Calu3 (cell line): ENCODE measurements at regions not wholly inside any gene's neighbourhood (a gene's known extent, or its start where the extent isn't known, plus 50 kb on each side); places are given as distances from the start of the nearest gene placed in this dataset.

Source experiments
- BruUV-seq: library from RNA; stranded (reverse); fragments of 400-500 nt; replicated peaks from 2 replicates; lab custom pipeline; 2021; lab: Mats Ljungman, UMichigan
- CTCF ChIA-PET: fragments of 300-600 bp; sonication (Branson Sonifier 250); formaldehyde crosslinking; loops from one replicate; lab custom pipeline; 2022; ENCODE audit warnings: antibody characterized with exemption; lab: Charles Lee
- DNase-seq: peaks from one replicate; pipeline ENCODE4 v3.0.0; 2022
- H3K27ac Mint-ChIP-seq: one replicate; pipeline ENCODE4 v1.8.0; 2022; ENCODE audit warnings: mixed read lengths; ENCODE audit not compliant: unreplicated experiment
- H3K27me3 Mint-ChIP-seq: one replicate; pipeline ENCODE4 v1.8.0; 2022; ENCODE audit warnings: mixed read lengths; ENCODE audit not compliant: unreplicated experiment
- H3K36me3 Mint-ChIP-seq: one replicate; pipeline ENCODE4 v1.8.0; 2022; ENCODE audit warnings: mild to moderate bottlenecking, moderate library complexity, mixed read lengths; ENCODE audit not compliant: insufficient read depth, unreplicated experiment
- H3K4me1 Mint-ChIP-seq: one replicate; pipeline ENCODE4 v1.8.0; 2022; ENCODE audit warnings: mild to moderate bottlenecking, low read depth, mixed read lengths; ENCODE audit not compliant: unreplicated experiment
- H3K4me3 Mint-ChIP-seq: one replicate; pipeline ENCODE4 v1.8.0; 2022; ENCODE audit warnings: mild to moderate bottlenecking, low read depth, moderate library complexity, mixed read lengths; ENCODE audit not compliant: unreplicated experiment
- H3K9me3 Mint-ChIP-seq: one replicate; pipeline ENCODE4 v1.8.0; 2022; ENCODE audit warnings: low read depth, mixed read lengths; ENCODE audit not compliant: unreplicated experiment
- intact Hi-C: fragments of 100-400 bp; cut with micrococcal nuclease; formaldehyde crosslinking; loops from one replicate; pipeline ENCODE4 v1.10.0; 2022; ENCODE audit not compliant: unreplicated experiment
- TF ChIP-seq, protein P1 (sequence below): fragments of 200-600 bp; IDR thresholded peaks from one replicate; pipeline ENCODE4 v1.8.0; 2022; ENCODE audit warnings: antibody characterized with exemption; ENCODE audit not compliant: unreplicated experiment

DNA sequence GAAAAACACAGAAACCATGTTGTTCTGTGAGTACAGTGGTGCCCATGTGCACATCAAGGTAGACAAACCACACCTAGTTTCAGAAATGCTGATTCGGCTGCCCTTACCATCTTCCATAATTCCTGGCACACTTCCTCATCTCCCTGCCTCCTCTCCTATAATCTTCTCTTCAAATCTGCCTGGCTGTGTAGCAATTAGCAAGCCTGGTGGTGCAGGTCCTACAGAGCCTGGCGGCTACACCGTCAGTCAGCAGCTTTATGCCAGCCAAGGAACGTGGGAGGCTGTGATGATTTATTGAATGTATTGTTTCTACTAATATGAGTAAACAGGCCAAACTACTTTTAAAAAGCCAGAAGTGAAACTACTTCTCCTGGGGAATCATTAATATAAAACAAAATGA is 106.8 kb downstream of the SEMA6D start:
- Mint-ChIP-seq H3K4me3 (no peak overlapping the region), H3K27ac (no peak overlapping the region), H3K9me3 (peaks cover 4% of the 10 kb centered on the region), H3K27me3 (no peaks in the 10 kb centered on the region), H3K4me1 (no peaks in the 10 kb centered on the region), H3K36me3 (no peaks in the 10 kb centered on the region)
- no TSS peak for BruUV-seq
- CTCF ChIA-PET: no interaction called here
- intact Hi-C loops: no loop called here
- DNase-seq: no peak
- TF ChIP-seq, protein P1, sequence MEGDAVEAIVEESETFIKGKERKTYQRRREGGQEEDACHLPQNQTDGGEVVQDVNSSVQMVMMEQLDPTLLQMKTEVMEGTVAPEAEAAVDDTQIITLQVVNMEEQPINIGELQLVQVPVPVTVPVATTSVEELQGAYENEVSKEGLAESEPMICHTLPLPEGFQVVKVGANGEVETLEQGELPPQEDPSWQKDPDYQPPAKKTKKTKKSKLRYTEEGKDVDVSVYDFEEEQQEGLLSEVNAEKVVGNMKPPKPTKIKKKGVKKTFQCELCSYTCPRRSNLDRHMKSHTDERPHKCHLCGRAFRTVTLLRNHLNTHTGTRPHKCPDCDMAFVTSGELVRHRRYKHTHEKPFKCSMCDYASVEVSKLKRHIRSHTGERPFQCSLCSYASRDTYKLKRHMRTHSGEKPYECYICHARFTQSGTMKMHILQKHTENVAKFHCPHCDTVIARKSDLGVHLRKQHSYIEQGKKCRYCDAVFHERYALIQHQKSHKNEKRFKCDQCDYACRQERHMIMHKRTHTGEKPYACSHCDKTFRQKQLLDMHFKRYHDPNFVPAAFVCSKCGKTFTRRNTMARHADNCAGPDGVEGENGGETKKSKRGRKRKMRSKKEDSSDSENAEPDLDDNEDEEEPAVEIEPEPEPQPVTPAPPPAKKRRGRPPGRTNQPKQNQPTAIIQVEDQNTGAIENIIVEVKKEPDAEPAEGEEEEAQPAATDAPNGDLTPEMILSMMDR: no peak

DNA sequence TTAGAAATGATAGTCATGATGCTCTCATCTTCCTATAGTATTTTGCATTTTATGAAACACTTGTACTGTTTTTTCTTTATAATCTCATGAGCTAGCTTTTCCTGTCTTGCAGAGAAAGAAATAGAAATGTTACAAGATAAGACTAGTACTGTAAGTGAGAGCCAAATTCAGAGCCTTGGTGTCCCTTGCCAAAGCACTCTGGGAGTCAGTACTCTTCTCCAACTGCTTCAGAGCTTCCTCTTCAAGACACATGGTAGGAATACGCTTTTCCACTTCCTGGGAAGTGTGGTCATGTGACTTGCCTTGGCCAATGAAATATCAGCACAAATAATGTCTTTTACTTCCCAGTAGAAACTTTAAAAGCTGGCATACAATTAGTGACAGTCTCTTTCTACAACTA is 112.4 kb downstream of the SEMA6D start:
- H3K9me3 Mint-ChIP-seq: peaks cover 13% of the 10 kb centered on the region
- no peaks in the 10 kb centered on the region for H3K36me3 Mint-ChIP-seq
- H3K4me3 Mint-ChIP-seq: no peak overlapping the region
- TF ChIP-seq, protein P1: no peak
- no peak for DNase-seq
- no TSS peak for BruUV-seq
- CTCF ChIA-PET: no interaction called here
- no peaks in the 10 kb centered on the region for H3K27me3 Mint-ChIP-seq
- intact Hi-C loops: no loop called here
- no peak overlapping the region for H3K27ac Mint-ChIP-seq
- no peaks in the 10 kb centered on the region for H3K4me1 Mint-ChIP-seq

DNA sequence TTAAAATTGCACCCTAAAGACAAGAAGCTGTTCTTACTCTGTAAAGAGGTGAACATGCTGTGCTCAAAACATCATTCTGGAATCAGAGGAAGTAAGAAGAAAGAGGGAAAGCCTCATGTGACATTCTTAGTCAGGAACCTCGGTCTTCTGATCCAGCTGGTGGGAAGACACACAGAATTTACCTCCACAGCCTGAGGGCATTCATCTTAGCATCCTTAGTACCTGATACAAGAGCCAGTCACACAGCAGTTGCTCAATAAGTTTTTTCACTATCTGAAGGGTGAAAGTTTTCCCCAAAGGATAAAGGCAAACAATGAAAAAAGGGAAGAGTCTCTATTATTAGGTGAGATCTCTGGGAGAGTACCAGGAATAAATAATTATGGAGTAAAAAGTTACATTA is 116.8 kb downstream of the SEMA6D start:
- no peaks in the 10 kb centered on the region for H3K36me3 Mint-ChIP-seq
- H3K4me1 Mint-ChIP-seq: no peaks in the 10 kb centered on the region
- no TSS peak for BruUV-seq
- H3K27ac Mint-ChIP-seq: no peak overlapping the region
- H3K9me3 Mint-ChIP-seq: peaks cover 12% of the 10 kb centered on the region
- no peak overlapping the region for H3K4me3 Mint-ChIP-seq
- no peak for DNase-seq
- TF ChIP-seq, protein P1: no peak
- intact Hi-C loops: no loop called here
- CTCF ChIA-PET: no interaction called here
- no peaks in the 10 kb centered on the region for H3K27me3 Mint-ChIP-seq

DNA sequence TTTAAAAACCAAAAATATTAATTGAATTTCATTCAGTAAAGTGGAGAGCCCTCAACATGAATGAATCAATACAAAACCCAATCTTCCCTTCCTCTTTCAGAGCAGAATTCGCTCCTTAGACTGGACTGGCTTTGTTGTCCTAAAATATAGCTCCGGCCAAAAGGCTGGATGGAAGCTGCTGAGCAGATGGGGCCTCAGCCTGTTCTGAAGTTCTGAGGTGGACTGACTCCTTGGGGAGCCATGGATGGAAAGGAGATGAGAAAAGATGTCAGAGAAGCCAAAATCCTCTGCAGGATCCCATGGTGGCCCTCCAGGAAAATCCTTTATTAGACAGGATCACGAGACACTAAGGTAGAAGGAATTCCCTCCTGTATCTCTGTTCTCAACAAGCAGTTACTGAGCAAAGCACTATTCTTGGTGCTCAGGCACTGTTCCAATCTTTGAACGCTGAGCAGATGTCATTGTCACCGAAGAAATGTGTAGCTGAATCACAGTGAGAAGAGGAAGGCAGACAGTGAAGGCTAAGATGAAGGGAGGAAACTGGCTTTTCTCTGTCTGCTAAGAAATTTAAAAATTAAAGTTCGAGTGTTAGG is 122.0 kb downstream of the SEMA6D start:
- DNase-seq: no peak
- Mint-ChIP-seq H3K4me1 (no peaks in the 10 kb centered on the region), H3K27me3 (no peaks in the 10 kb centered on the region), H3K4me3 (no peak overlapping the region), H3K9me3 (peaks cover 15% of the 10 kb centered on the region), H3K36me3 (no peaks in the 10 kb centered on the region), H3K27ac (no peak overlapping the region)
- TF ChIP-seq, protein P1: no peak
- CTCF ChIA-PET: no interaction called here
- intact Hi-C loops: no loop called here
- BruUV-seq: no TSS peak
